DMS53 treated with DMSO at 0.1 percent for 48 hours (cell line): ENCODE measurements at regions not wholly inside any gene's neighbourhood (a gene's known extent, or its start where the extent isn't known, plus 50 kb on each side); places are given as distances from the start of the nearest gene placed in this dataset.

ENCODE experiments used
- DNase-seq: peaks from one replicate; lab custom pipeline; 2025; ENCODE audit not compliant: unreplicated experiment; lab: John Stamatoyannopoulos, UW

- DNase-seq: no peak
Measured at GRCh38 chr1:201655243-201655642, 116.3 kb downstream of the NAV1 start.

GRCh38 chr1:201655910-201656309 is 117.0 kb downstream of the NAV1 start:
- DNase-seq: no peak

- no peak for DNase-seq
Measured at GRCh38 chr1:201656311-201657032, 117.5 kb downstream of the NAV1 start.

GRCh38 chr1:201659572-201659971 is 120.6 kb downstream of the NAV1 start:
- no peak for DNase-seq

GRCh38 chr1:201660931-201661822 is 122.2 kb downstream of the NAV1 start:
- DNase-seq: no peak

- no peak for DNase-seq
Measured at GRCh38 chr1:201661823-201662359, 123.0 kb downstream of the NAV1 start.

- DNase-seq: no peak
Measured at GRCh38 chr1:201662646-201663045, 123.7 kb downstream of the NAV1 start.

GRCh38 chr1:201663491-201664113 is 124.7 kb downstream of the NAV1 start:
- DNase-seq: no peak

GRCh38 chr1:201665036-201665435 is 126.1 kb downstream of the NAV1 start:
- no peak for DNase-seq

- no peak for DNase-seq
Measured at GRCh38 chr1:201666102-201666501, 127.2 kb downstream of the NAV1 start.

- DNase-seq: no peak
Measured at GRCh38 chr1:201666645-201667044, 127.7 kb downstream of the NAV1 start.

GRCh38 chr1:201667479-201667878 is 128.6 kb downstream of the NAV1 start:
- DNase-seq: no peak

- DNase-seq: no peak
Measured at GRCh38 chr1:201670517-201670916, 131.6 kb downstream of the NAV1 start.

- no peak for DNase-seq
Measured at GRCh38 chr1:201672685-201673084, 133.8 kb downstream of the NAV1 start.

GRCh38 chr1:201673093-201673492 is 134.2 kb downstream of the NAV1 start:
- no peak for DNase-seq

- no peak for DNase-seq
Measured at GRCh38 chr1:201673915-201674314, 135.0 kb downstream of the NAV1 start.

- no peak for DNase-seq
Measured at GRCh38 chr1:201675143-201675542, 136.2 kb downstream of the NAV1 start.

GRCh38 chr1:201676197-201676596 is 137.3 kb downstream of the NAV1 start:
- DNase-seq: no peak

- no peak for DNase-seq
Measured at GRCh38 chr1:201676641-201677040, 137.7 kb downstream of the NAV1 start.

GRCh38 chr1:201678264-201679101 is 139.6 kb downstream of the NAV1 start:
- DNase-seq: no peak

GRCh38 chr1:201681375-201681774 is 142.4 kb downstream of the NAV1 start:
- DNase-seq: no peak
